MM.1S (cell line): ENCODE measurements at regions not wholly inside any gene's neighbourhood (a gene's known extent, or its start where the extent isn't known, plus 50 kb on each side); places are given as distances from the start of the nearest gene placed in this dataset.

ENCODE experiments used
- DNase-seq: peaks from one replicate; pipeline ENCODE4 v3.0.0-alpha.2; 2015
- H2AFZ ChIP-seq: fragments of 300-600 bp; sonication (generic); 2 replicates; pipeline ENCODE4 v1.6.0; 2016; ENCODE audit warnings: antibody characterized with exemption, low read length
- H3F3A ChIP-seq: fragments of 300-600 bp; sonication (generic); 2 replicates; pipeline ENCODE4 v1.6.1; 2016; ENCODE audit warnings: mild to moderate bottlenecking, antibody characterized with exemption, low read length, moderate library complexity, mixed read lengths; ENCODE audit not compliant: insufficient read depth
- H3K27ac ChIP-seq: fragments of 300-600 bp; sonication (generic); 2 replicates; pipeline ENCODE4 v1.5.1; 2016; ENCODE audit warnings: mild to moderate bottlenecking, low read length
- H3K27me3 ChIP-seq: fragments of 300-600 bp; sonication (generic); replicated peaks from 2 replicates; pipeline ENCODE4 v1.6.0; 2016; ENCODE audit warnings: low read length; ENCODE audit not compliant: insufficient read depth
- H3K36me3 ChIP-seq: fragments of 300-600 bp; sonication (generic); replicated peaks from 2 replicates; pipeline ENCODE4 v1.6.1; 2016; ENCODE audit warnings: mild to moderate bottlenecking, low read length, mixed read lengths; ENCODE audit not compliant: insufficient read depth
- H3K4me1 ChIP-seq: fragments of 300-600 bp; sonication (generic); 2 replicates; pipeline ENCODE4 v1.6.1; 2016; ENCODE audit warnings: low read length, mixed read lengths
- H3K4me2 ChIP-seq: fragments of 300-600 bp; sonication (generic); 2 replicates; pipeline ENCODE4 v1.6.0; 2016; ENCODE audit warnings: low read depth, low read length
- H3K4me3 ChIP-seq: fragments of 300-600 bp; sonication (generic); 2 replicates; pipeline ENCODE4 v1.5.1; 2016; ENCODE audit warnings: low read length, mixed read lengths
- H3K79me2 ChIP-seq: fragments of 300-600 bp; sonication (generic); 2 replicates; pipeline ENCODE4 v1.6.1; 2016; ENCODE audit warnings: mixed run types, low read length, mixed read lengths
- H3K9ac ChIP-seq: fragments of 300-600 bp; sonication (generic); 2 replicates; pipeline ENCODE4 v1.6.1; 2016; ENCODE audit warnings: low read length, mixed read lengths
- H3K9me2 ChIP-seq: fragments of 300-600 bp; sonication (generic); replicated peaks from 2 replicates; pipeline ENCODE4 v1.6.1; 2016; ENCODE audit warnings: mild to moderate bottlenecking, low read length, mixed read lengths; ENCODE audit not compliant: insufficient read depth
- H3K9me3 ChIP-seq: fragments of 300-600 bp; sonication (generic); replicated peaks from 2 replicates; pipeline ENCODE4 v1.6.1; 2016; ENCODE audit warnings: mild to moderate bottlenecking, low read length, mixed read lengths; ENCODE audit not compliant: insufficient read depth
- H4K20me1 ChIP-seq: fragments of 300-600 bp; sonication (generic); 2 replicates; pipeline ENCODE4 v1.6.1; 2016; ENCODE audit warnings: mild to moderate bottlenecking, low read length, moderate library complexity, mixed read lengths; ENCODE audit not compliant: insufficient read depth
- EZH2 ChIP-seq: fragments of 300-600 bp; sonication (generic); optimal IDR thresholded peaks from 2 replicates; pipeline ENCODE3; 2017; ENCODE audit warnings: low read depth, mild to moderate bottlenecking, antibody characterized with exemption, low read length, mixed read lengths
- EZH2phosphoT487 ChIP-seq: fragments of 300-600 bp; sonication (generic); IDR thresholded peaks from 2 replicates; pipeline ENCODE4 v1.6.1; 2018; ENCODE audit warnings: antibody characterized with exemption, low read length
- TF ChIP-seq, protein P1 (sequence below): fragments of 300-600 bp; sonication (generic); IDR thresholded peaks from 2 replicates; pipeline ENCODE4 v1.5.1; 2016; ENCODE audit warnings: antibody characterized with exemption, low read length, mixed read lengths

DNA sequence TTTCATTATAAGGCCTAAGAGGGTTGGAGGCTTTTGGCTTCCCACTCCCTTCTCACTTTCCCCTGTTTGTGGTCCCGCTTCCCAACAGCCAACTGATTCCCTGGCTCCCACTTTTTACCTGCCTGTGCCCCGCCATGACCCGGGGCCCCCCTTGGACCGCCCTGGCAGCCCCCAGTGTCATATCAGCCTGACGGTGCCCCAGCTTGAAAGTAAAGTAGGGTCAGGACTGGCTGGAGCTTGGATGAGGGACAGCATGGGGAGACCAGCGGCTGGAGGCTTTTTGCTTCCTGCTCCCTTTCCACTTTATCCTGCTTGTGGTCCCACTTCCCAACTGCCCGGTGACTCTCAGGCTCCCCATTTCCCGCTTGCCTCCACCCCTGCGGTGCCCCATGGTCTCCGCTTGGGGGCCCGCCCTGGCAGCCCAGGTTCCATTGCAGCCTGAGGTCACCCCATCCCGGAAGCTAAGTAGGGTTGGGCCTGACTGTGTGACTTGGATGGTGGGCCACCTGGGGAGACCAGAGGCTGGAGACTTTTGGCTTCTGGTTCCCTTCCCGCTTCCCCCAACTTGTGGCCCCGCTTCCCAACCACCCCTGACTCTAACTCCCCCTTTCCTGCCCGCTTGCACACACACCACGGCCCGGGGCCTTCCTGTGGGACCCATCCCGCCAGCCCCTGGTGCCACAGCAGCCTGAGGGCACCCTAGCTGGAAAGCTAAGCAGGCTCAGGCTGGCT lies 2274.7 kb downstream of the TP53TG3F start:
- Histone ChIP-seq H3K4me3 (no peak overlapping the region), H3K27ac (no peak overlapping the region), H3K27me3 (no peaks in the 10 kb centered on the region), H3K9me3 (no peaks in the 10 kb centered on the region), H3K4me2 (no peak overlapping the region), H3K4me1 (no peaks in the 10 kb centered on the region), H2AFZ (no peak overlapping the region), H3K79me2 (no peaks in the 10 kb centered on the region), H3K36me3 (no peaks in the 10 kb centered on the region), H4K20me1 (no peaks in the 10 kb centered on the region), H3F3A (no peaks in the 10 kb centered on the region), H3K9ac (no peak overlapping the region), H3K9me2 (no peaks in the 10 kb centered on the region)
- TF ChIP-seq EZH2phosphoT487 (no peak), EZH2 (no peak)
- TF ChIP-seq, protein P1, sequence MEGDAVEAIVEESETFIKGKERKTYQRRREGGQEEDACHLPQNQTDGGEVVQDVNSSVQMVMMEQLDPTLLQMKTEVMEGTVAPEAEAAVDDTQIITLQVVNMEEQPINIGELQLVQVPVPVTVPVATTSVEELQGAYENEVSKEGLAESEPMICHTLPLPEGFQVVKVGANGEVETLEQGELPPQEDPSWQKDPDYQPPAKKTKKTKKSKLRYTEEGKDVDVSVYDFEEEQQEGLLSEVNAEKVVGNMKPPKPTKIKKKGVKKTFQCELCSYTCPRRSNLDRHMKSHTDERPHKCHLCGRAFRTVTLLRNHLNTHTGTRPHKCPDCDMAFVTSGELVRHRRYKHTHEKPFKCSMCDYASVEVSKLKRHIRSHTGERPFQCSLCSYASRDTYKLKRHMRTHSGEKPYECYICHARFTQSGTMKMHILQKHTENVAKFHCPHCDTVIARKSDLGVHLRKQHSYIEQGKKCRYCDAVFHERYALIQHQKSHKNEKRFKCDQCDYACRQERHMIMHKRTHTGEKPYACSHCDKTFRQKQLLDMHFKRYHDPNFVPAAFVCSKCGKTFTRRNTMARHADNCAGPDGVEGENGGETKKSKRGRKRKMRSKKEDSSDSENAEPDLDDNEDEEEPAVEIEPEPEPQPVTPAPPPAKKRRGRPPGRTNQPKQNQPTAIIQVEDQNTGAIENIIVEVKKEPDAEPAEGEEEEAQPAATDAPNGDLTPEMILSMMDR: no peak
- DNase-seq: no peak

DNA sequence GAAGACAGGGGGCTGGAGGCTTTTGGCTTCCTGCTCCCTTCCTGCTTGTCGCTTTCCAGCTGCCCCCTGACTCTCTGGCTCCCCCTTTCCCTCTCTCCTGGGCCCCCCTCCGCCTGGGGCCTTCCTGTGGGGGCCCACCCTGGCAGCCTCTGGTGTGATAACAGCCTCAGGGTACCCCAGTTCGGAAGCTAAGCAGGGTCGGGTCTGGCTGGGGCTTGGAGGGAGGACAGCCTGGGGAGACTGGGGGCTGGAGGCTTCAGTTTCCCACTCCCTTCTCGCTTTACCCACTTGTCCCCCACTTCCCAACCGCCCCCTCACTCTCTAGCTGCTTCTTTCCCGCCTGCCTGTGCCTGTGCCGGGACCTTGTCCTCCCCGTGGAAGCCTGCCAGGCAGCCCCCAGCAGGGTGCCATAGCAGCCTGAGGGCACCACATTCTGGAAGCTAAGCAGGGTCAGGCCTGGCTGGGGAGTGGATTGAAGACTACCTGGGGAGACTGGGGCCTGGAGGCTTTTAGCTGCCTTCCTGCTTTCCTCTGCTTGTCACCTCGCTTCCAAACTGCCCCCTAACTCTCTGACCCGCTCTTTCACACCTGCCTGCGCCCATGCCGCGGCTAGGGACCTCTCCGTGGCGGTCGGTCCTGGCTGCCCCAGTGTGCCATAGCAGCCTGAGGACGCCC lies 2275.5 kb downstream of the TP53TG3F start:
- DNase-seq: no peak
- H3K4me1 ChIP-seq: no peaks in the 10 kb centered on the region
- no peak overlapping the region for H3K9ac ChIP-seq
- no peak overlapping the region for H3K4me3 ChIP-seq
- H2AFZ ChIP-seq: no peak overlapping the region
- no peak overlapping the region for H3K27ac ChIP-seq
- H3K36me3 ChIP-seq: no peaks in the 10 kb centered on the region
- no peaks in the 10 kb centered on the region for H3F3A ChIP-seq
- H3K79me2 ChIP-seq: no peaks in the 10 kb centered on the region
- no peaks in the 10 kb centered on the region for H3K9me3 ChIP-seq
- H3K27me3 ChIP-seq: no peaks in the 10 kb centered on the region
- no peaks in the 10 kb centered on the region for H3K9me2 ChIP-seq
- H3K4me2 ChIP-seq: no peak overlapping the region
- no peak for TF ChIP-seq EZH2phosphoT487
- no peak for TF ChIP-seq EZH2
- TF ChIP-seq, protein P1: no peak
- H4K20me1 ChIP-seq: no peaks in the 10 kb centered on the region

DNA sequence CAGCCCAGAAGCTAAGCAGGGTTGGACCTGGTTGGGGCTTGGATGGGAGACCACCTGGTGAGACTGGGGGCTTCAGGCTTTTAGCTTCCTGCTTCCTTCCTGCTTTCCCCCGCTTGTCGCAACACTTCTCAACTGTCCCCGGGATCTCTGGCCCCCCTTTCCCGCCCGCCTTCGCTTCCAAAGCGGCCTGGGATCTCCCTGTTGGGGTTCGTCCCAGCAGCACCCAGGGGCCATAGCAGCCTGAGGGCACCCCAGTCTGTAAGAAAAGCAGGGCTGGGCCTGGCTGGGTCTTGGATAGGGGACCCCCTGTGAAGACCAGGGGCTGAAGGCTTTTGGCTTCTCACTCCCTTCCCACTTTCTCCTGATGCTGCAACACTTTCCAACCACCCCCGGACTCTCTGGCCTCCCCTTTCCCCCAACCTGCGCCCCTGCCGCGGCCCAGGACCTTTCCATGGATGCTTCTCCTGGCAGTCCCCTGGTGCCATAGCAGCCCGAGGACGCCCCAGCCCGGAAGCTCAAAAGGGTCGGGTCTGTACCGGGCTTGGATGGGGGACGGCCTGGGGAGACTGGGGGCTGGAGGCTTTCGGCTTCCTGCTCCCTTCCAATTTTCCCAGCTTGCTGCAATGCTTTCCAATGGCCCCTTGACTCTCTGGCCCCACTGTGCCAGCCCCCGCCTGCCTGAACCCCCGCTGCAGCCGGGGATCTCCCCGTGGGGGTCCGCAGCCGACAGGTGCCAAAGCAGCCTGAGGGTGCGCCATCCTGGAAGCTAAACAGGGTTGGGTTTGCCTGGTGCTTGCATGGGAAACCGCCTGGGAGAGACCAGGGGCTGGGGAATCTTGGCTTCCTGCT lies 2276.2 kb downstream of the TP53TG3F start:
- no peak for DNase-seq
- Histone ChIP-seq H3K79me2 (no peaks in the 10 kb centered on the region), H2AFZ (no peak overlapping the region), H3K9me2 (no peaks in the 10 kb centered on the region), H4K20me1 (no peaks in the 10 kb centered on the region), H3K4me2 (no peak overlapping the region), H3K27me3 (no peaks in the 10 kb centered on the region), H3K4me3 (no peak overlapping the region), H3F3A (no peaks in the 10 kb centered on the region), H3K4me1 (no peaks in the 10 kb centered on the region), H3K9me3 (no peaks in the 10 kb centered on the region), H3K27ac (no peak overlapping the region), H3K9ac (no peak overlapping the region), H3K36me3 (no peaks in the 10 kb centered on the region)
- TF ChIP-seq EZH2phosphoT487: no peak
- TF ChIP-seq, protein P1: no peak
